ENCODE measurements at regions not wholly inside any gene's neighbourhood (a gene's known extent, or its start where the extent isn't known, plus 50 kb on each side); places are given as distances from the start of the nearest gene placed in this dataset.

DNA sequence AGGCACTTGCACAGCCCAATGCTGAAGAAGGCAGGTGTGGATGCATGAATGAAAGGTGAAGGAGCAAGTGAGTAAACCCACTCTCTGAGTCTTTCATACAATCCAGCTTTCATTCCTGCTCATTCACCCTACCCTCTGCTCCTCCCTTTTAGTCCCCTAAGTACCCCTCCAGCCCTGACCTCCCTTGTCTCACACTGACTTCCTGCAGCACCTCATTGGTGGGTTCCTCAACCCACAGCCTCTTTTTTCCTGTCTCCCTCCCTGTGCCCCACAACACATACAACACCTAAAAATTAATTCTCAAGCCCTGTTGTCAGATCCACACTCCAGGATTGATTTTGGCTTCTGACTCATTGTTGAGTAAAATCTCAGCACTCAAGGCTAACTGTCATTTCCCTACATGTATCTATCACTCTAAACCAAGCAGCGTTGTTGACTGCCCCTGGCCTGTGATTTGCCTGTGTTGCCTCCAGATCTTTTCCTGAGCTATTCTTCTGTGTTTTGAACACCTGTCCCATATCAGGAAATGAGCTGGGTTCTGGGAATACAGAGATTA lies 177.3 kb upstream of the SERP2 start:
- H3K27me3 ChIP-seq (ENCODE audit: control insufficient read depth in 3 of 3, insufficient read depth in 3 of 3, low read length in 2 of 3), result no peaks in the 10 kb centered on the region
- DNase-seq (no peak), ATAC-seq (ENCODE audit: insufficient read depth, low FRiP score) (no peak)
- H3K36me3 ChIP-seq (ENCODE audit: control insufficient read depth in 4 of 4, insufficient read depth in 4 of 4, low read length in 4 of 4), result no peaks in the 10 kb centered on the region
- peaks cover 0 to 10% (median 3%) of the 10 kb centered on the region in 5 donors for H3K4me1 ChIP-seq (ENCODE audit: control insufficient read depth in 5 of 5, insufficient read depth in 5 of 5, low read length in 5 of 5)
- TF ChIP-seq, protein P1, sequence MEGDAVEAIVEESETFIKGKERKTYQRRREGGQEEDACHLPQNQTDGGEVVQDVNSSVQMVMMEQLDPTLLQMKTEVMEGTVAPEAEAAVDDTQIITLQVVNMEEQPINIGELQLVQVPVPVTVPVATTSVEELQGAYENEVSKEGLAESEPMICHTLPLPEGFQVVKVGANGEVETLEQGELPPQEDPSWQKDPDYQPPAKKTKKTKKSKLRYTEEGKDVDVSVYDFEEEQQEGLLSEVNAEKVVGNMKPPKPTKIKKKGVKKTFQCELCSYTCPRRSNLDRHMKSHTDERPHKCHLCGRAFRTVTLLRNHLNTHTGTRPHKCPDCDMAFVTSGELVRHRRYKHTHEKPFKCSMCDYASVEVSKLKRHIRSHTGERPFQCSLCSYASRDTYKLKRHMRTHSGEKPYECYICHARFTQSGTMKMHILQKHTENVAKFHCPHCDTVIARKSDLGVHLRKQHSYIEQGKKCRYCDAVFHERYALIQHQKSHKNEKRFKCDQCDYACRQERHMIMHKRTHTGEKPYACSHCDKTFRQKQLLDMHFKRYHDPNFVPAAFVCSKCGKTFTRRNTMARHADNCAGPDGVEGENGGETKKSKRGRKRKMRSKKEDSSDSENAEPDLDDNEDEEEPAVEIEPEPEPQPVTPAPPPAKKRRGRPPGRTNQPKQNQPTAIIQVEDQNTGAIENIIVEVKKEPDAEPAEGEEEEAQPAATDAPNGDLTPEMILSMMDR (IDR thresholded peaks at IDR 0.05; ENCODE audit: control extremely low read depth, extremely low read depth), result no peak
- 52 to 59% methylated on average over 1 of the region's 1 CpG for WGBS, 2 donors
- no peak overlapping the region for H3K27ac ChIP-seq (ENCODE audit: low read depth in 1 of 2, low read length in 1 of 2)
- H3K4me3 ChIP-seq, result no peak overlapping the region
- no peak overlapping the region for H3K9ac ChIP-seq (ENCODE audit: insufficient read depth in 1 of 2, low read length in 2 of 2)
- H3K9me3 ChIP-seq (ENCODE audit: control insufficient read depth in 4 of 4, insufficient read depth in 3 of 4, low read length in 3 of 4), result no peaks in the 10 kb centered on the region

DNA sequence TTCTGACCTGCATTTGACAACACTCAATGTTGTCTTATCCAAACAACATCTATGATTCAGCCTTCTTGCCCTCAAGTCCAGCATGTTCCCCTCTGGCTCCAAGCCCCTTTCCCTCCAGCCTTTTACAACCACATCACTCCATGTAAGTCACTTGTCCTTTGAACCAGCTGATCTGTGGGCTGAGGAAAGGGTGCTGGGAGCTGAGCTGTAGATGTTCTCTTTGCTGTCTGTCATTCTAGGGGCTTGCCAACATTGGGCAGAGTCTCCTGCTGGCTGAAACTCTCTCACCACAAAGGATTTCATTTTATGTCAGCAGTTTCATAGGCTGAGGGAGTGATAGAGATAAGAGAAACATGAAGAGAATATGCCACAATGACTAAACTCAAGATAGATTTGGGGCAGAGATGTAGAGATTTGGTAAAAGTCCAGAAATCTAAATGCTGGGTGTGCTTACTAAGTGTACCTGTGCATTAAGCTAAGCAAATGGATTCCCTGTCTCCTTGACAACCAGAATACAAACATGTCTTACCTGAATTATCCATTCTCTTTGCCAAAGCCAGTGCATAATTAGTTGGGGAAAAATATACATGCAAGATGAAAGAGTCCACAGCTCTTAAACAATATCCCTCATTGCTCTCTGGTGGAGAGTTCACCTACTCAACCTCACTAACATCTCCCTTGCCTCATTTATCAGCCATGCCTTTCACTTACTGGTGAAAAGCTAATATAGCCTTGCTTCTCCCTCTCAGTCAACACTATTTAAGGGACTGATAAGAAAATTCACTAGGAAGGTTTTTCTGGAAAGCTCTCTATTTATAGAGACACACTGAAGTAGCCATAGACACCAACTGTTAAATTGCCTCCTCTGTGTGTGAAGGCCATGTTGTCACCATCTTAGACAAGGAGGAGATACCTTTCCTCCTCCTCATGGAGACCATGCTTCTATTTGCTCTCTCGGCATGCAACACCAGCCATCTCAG lies 175.5 kb upstream of the SERP2 start:
- ATAC-seq (ENCODE audit: insufficient read depth, low FRiP score), result no peak
- DNase-seq, result no peak
- H3K36me3 ChIP-seq (ENCODE audit: control insufficient read depth in 4 of 4, insufficient read depth in 4 of 4, low read length in 4 of 4), result no peaks in the 10 kb centered on the region
- H3K4me1 ChIP-seq (ENCODE audit: control insufficient read depth in 5 of 5, insufficient read depth in 5 of 5, low read length in 5 of 5), result peaks cover 0 to 10% (median 3%) of the 10 kb centered on the region in 5 donors
- no peak overlapping the region for H3K9ac ChIP-seq (ENCODE audit: insufficient read depth in 1 of 2, low read length in 2 of 2)
- 84 to 92% methylated on average over 1 of the region's 1 CpG for WGBS, 2 donors
- no peaks in the 10 kb centered on the region for H3K9me3 ChIP-seq (ENCODE audit: control insufficient read depth in 4 of 4, insufficient read depth in 3 of 4, low read length in 3 of 4)
- H3K27ac ChIP-seq (ENCODE audit: low read depth in 1 of 2, low read length in 1 of 2), result peak overlapping the region in 1 of 2 donors; percentile 7
- H3K4me3 ChIP-seq, result no peak overlapping the region
- no peaks in the 10 kb centered on the region for H3K27me3 ChIP-seq (ENCODE audit: control insufficient read depth in 3 of 3, insufficient read depth in 3 of 3, low read length in 2 of 3)
- TF ChIP-seq, protein P1 (IDR thresholded peaks at IDR 0.05; ENCODE audit: control extremely low read depth, extremely low read depth), result no peak

DNA sequence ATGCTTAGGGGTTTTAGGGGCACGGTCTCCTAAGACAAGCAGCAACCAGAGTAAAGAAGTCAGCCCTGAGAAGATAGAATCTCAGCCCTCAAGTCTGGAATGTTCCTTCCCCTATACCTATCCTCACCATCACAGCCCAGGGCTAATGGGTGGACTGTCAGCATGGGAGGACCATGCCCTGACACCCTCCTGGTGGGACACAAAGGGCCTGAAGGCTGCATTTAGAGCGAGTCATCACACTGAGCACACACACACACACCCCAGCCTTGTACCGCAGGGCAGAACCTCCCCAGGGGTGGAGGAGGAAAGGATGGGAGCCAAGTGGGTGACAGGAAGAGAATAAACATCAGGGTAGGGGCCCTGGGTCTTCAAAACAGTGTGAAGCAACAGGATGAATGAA lies 174.8 kb upstream of the SERP2 start:
- Histone ChIP-seq H3K9ac (ENCODE audit: insufficient read depth in 1 of 2, low read length in 2 of 2) (no peak overlapping the region), H3K27me3 (ENCODE audit: control insufficient read depth in 3 of 3, insufficient read depth in 3 of 3, low read length in 2 of 3) (no peaks in the 10 kb centered on the region), H3K9me3 (ENCODE audit: control insufficient read depth in 4 of 4, insufficient read depth in 3 of 4, low read length in 3 of 4) (no peaks in the 10 kb centered on the region), H3K27ac (ENCODE audit: low read depth in 1 of 2, low read length in 1 of 2) (peak overlapping the region in 1 of 2 donors; percentile 7), H3K4me3 (no peak overlapping the region), H3K36me3 (ENCODE audit: control insufficient read depth in 4 of 4, insufficient read depth in 4 of 4, low read length in 4 of 4) (no peaks in the 10 kb centered on the region), H3K4me1 (ENCODE audit: control insufficient read depth in 5 of 5, insufficient read depth in 5 of 5, low read length in 5 of 5) (peaks cover 0 to 10% (median 3%) of the 10 kb centered on the region in 5 donors)
- no peak for ATAC-seq (ENCODE audit: insufficient read depth, low FRiP score)
- 67 to 78% methylated on average over 3 of the region's 3 CpGs for WGBS, 2 donors
- DNase-seq, result no peak
- TF ChIP-seq, protein P1 (IDR thresholded peaks at IDR 0.05; ENCODE audit: control extremely low read depth, extremely low read depth), result no peak
